ENCODE measurements at regions not wholly inside any gene's neighbourhood (a gene's known extent, or its start where the extent isn't known, plus 50 kb on each side); places are given as distances from the start of the nearest gene placed in this dataset.

- no peaks in the 10 kb centered on the region for H3K27me3 ChIP-seq
- 94% methylated on average over 4 of the region's 4 CpGs for WGBS
- H3K4me3 ChIP-seq = no peak overlapping the region
- no peaks in the 10 kb centered on the region for H3K4me1 ChIP-seq
- no peak for DNase-seq (ENCODE audit: extremely low spot score)
- TF ChIP-seq POLR2AphosphoS5 (IDR thresholded peaks at IDR 0.05) = no peak
- TF ChIP-seq EP300 (IDR thresholded peaks at IDR 0.05) = no peak
- no peak for TF ChIP-seq POLR2A (IDR thresholded peaks at IDR 0.05; ENCODE audit: low read depth)
- TF ChIP-seq CTCF (IDR thresholded peaks at IDR 0.05) = no peak
- intact Hi-C loops (cut with DNase I) = no loop called here
- H3K9me3 ChIP-seq = no peaks in the 10 kb centered on the region
- H3K27ac ChIP-seq (replicated peaks in 1 of 4) = no peak overlapping the region
- H3K36me3 ChIP-seq = no peaks in the 10 kb centered on the region
Measured at GRCh38 chr4:27648416-27648815, 787.8 kb downstream of the STIM2 start.

GRCh38 chr4:27662426-27662825, 801.8 kb downstream of the STIM2 start:
- no peak for DNase-seq (ENCODE audit: extremely low spot score)
- no peaks in the 10 kb centered on the region for H3K9me3 ChIP-seq
- TF ChIP-seq EP300 (IDR thresholded peaks at IDR 0.05) (no peak), POLR2AphosphoS5 (IDR thresholded peaks at IDR 0.05) (no peak), POLR2A (IDR thresholded peaks at IDR 0.05; ENCODE audit: low read depth) (no peak), CTCF (IDR thresholded peaks at IDR 0.05) (no peak)
- intact Hi-C loops (cut with DNase I) = no loop called here
- H3K4me1 ChIP-seq = no peaks in the 10 kb centered on the region
- H3K27me3 ChIP-seq = no peaks in the 10 kb centered on the region
- no peak overlapping the region for H3K27ac ChIP-seq (replicated peaks in 1 of 4)
- H3K4me3 ChIP-seq = no peak overlapping the region
- no peaks in the 10 kb centered on the region for H3K36me3 ChIP-seq
- WGBS = 67% methylated on average over 3 of the region's 3 CpGs

GRCh38 chr4:27666943-27667342, 806.3 kb downstream of the STIM2 start:
- Histone ChIP-seq H3K4me3 (no peak overlapping the region), H3K4me1 (no peaks in the 10 kb centered on the region), H3K27me3 (no peaks in the 10 kb centered on the region), H3K9me3 (no peaks in the 10 kb centered on the region), H3K27ac (replicated peaks in 1 of 4) (no peak overlapping the region), H3K36me3 (no peaks in the 10 kb centered on the region)
- TF ChIP-seq POLR2A (IDR thresholded peaks at IDR 0.05; ENCODE audit: low read depth) (no peak), CTCF (IDR thresholded peaks at IDR 0.05) (no peak), POLR2AphosphoS5 (IDR thresholded peaks at IDR 0.05) (no peak), EP300 (IDR thresholded peaks at IDR 0.05) (no peak)
- DNase-seq (ENCODE audit: extremely low spot score) = no peak
- 38% methylated on average over 3 of the region's 3 CpGs for WGBS
- intact Hi-C loops (cut with DNase I) = no loop called here

- H3K4me3 ChIP-seq = no peak overlapping the region
- no peak for DNase-seq (ENCODE audit: extremely low spot score)
- no peaks in the 10 kb centered on the region for H3K9me3 ChIP-seq
- no peaks in the 10 kb centered on the region for H3K36me3 ChIP-seq
- H3K4me1 ChIP-seq = no peaks in the 10 kb centered on the region
- TF ChIP-seq CTCF (IDR thresholded peaks at IDR 0.05) = no peak
- no peak for TF ChIP-seq EP300 (IDR thresholded peaks at IDR 0.05)
- WGBS = 85% methylated on average over 3 of the region's 3 CpGs
- H3K27me3 ChIP-seq = no peaks in the 10 kb centered on the region
- H3K27ac ChIP-seq (replicated peaks in 1 of 4) = no peak overlapping the region
- intact Hi-C loops (cut with DNase I) = no loop called here
Measured at GRCh38 chr4:27668001-27668400, 807.4 kb downstream of the STIM2 start.

GRCh38 chr4:27678027-27678426, 817.4 kb downstream of the STIM2 start:
- Histone ChIP-seq H3K4me3 (no peak overlapping the region), H3K27me3 (no peaks in the 10 kb centered on the region), H3K36me3 (no peaks in the 10 kb centered on the region), H3K9me3 (no peaks in the 10 kb centered on the region), H3K4me1 (no peaks in the 10 kb centered on the region), H3K27ac (replicated peaks in 1 of 4) (no peak overlapping the region)
- 100% methylated on average over 1 of the region's 1 CpG for WGBS
- no peak for TF ChIP-seq POLR2AphosphoS5 (IDR thresholded peaks at IDR 0.05)
- no peak for TF ChIP-seq POLR2A (IDR thresholded peaks at IDR 0.05; ENCODE audit: low read depth)
- no peak for TF ChIP-seq CTCF (IDR thresholded peaks at IDR 0.05)
- no peak for TF ChIP-seq EP300 (IDR thresholded peaks at IDR 0.05)
- DNase-seq (ENCODE audit: extremely low spot score) = no peak
- intact Hi-C loops (cut with DNase I) = no loop called here

All from esophagus muscularis mucosa (tissue), 4 donors.